Pancreas (tissue), 10 donors: ENCODE measurements at regions not wholly inside any gene's neighbourhood (a gene's known extent, or its start where the extent isn't known, plus 50 kb on each side); places are given as distances from the start of the nearest gene placed in this dataset.

Experiments
- ATAC-seq, 4 donors: fragments of 200-7000 bp; cut with Tn5 transposase; one replicate each; pipeline versions ENCODE4 v1.8.0 to v1.9.1; 2020; ENCODE audit warnings: mild to moderate bottlenecking in 4 of 4, moderate library complexity in 4 of 4
- DNase-seq, 6 donors: peaks; one replicate each; pipeline ENCODE4 v3.0.0-alpha.2; 2020
- FAIRE-seq: peaks from 2 replicates; lab custom pipeline; 2012; peaks lifted over from hg19 to GRCh38; lab: Jason Lieb, UNC
- H3K27ac ChIP-seq, 4 donors: fragments of 200-600 bp; sonication (generic); 1 replicate in 3 of 4; 2 replicates in 1 of 4; pipeline versions ENCODE4 v1.5.0 to v1.8.0; 2020
- H3K27me3 ChIP-seq, 4 donors: fragments of 200-600 bp; one replicate each; pipeline ENCODE4 v1.8.0; 2021
- H3K36me3 ChIP-seq, 3 donors: fragments of 200-600 bp; sonication (generic) in 1 of 3; one replicate each; pipeline versions ENCODE4 v1.5.0 to v1.8.0; 2020 to 2021
- H3K4me1 ChIP-seq, 3 donors: fragments of 200-600 bp; one replicate each; pipeline ENCODE4 v1.8.0; 2021
- H3K4me3 ChIP-seq, 4 donors: fragments of 200-600 bp; sonication (generic) in 2 of 4; one replicate each; pipeline versions ENCODE4 v1.5.0 to v1.8.0; 2020 to 2021
- H3K9me3 ChIP-seq, 4 donors: fragments of 200-600 bp; one replicate each; pipeline ENCODE4 v1.8.0; 2021
- CTCF ChIP-seq, 4 donors: fragments of 200-600 bp; sonication (generic) in 3 of 4; IDR thresholded peaks; one replicate each; pipeline versions ENCODE4 v1.5.0 to v1.8.0; 2021; ENCODE audit warnings: antibody characterized with exemption in 4 of 4
- WGBS, 2 donors: extraction: QIAGEN DNeasy Blood & Tissue Kit; methylation state at CpG; one replicate each; pipeline ENCODE4 v1.1.7; 2013; 5-methylcytosine and 5-hydroxymethylcytosine counted together
- intact Hi-C, 3 donors: fragments of 100-400 bp; cut with DNase I; formaldehyde crosslinking; loops; one replicate each; pipeline versions ENCODE4 v1.11.1 to v1.14.2; 2022
- donor health status: healthy with polysubstance abuse.
- donor health status: DM: no; HTN: no; CAD: no; lungs with moderate emphysema.
- donor health status: DM: no; HTN: no; CAD: no.
- donor health status: control.
- donor health status: control.
- donor health status: Bipolar disorder and iron deficiency.
- donor health status: DM: yes; HTN: yes; CAD: no.
- donor health status: DM: no; HTN: no; CAD: no.
- donor health status: DM: no; HTN: no; CAD: no.
- donor health status: DM: yes; HTN: yes; CAD: no.

- no peak for DNase-seq
- 46 to 48% methylated on average over 1 of the region's 1 CpG for WGBS, 2 donors
Measured at GRCh38 chr10:65377687-65378086, 1548.1 kb upstream of the LRRTM3 start.

GRCh38 chr10:65394502-65395297, 1531.1 kb upstream of the LRRTM3 start:
- Histone ChIP-seq H3K4me3 (no peak overlapping the region), H3K36me3 (no peaks in the 10 kb centered on the region), H3K27ac (no peak overlapping the region), H3K9me3 (no peaks in the 10 kb centered on the region), H3K4me1 (no peaks in the 10 kb centered on the region), H3K27me3 (no peaks in the 10 kb centered on the region)
- FAIRE-seq (no peak), ATAC-seq (peak in 2 of 4 donors; percentile 34 to 36), DNase-seq (no peak)
- intact Hi-C loops: no loop called here
- no peak for TF ChIP-seq CTCF (IDR thresholded peaks at IDR 0.05)
- 8 to 13% methylated on average over 2 of the region's 2 CpGs for WGBS, 2 donors

More at GRCh38 chr10:65377687-65378086, 1548.1 kb upstream of the LRRTM3 start:
- no peaks in the 10 kb centered on the region for H3K4me1 ChIP-seq
- FAIRE-seq: no peak
- H3K4me3 ChIP-seq: no peak overlapping the region
- H3K9me3 ChIP-seq: no peaks in the 10 kb centered on the region
- intact Hi-C loops: no loop called here
- H3K36me3 ChIP-seq: no peaks in the 10 kb centered on the region
- H3K27ac ChIP-seq: no peak overlapping the region
- ATAC-seq: no peak
- H3K27me3 ChIP-seq: no peaks in the 10 kb centered on the region
- no peak for TF ChIP-seq CTCF (IDR thresholded peaks at IDR 0.05)

GRCh38 chr10:65395631-65396030, 1530.2 kb upstream of the LRRTM3 start:
- H3K9me3 ChIP-seq: no peaks in the 10 kb centered on the region
- 84 to 90% methylated on average over 2 of the region's 2 CpGs for WGBS, 2 donors
- TF ChIP-seq CTCF (IDR thresholded peaks at IDR 0.05): no peak
- H3K4me1 ChIP-seq: no peaks in the 10 kb centered on the region
- intact Hi-C loops: no loop called here
- H3K27ac ChIP-seq: no peak overlapping the region
- DNase-seq (no peak), FAIRE-seq (no peak), ATAC-seq (no peak)
- no peaks in the 10 kb centered on the region for H3K36me3 ChIP-seq
- H3K4me3 ChIP-seq: no peak overlapping the region
- H3K27me3 ChIP-seq: no peaks in the 10 kb centered on the region

GRCh38 chr10:65396997-65397396, 1528.8 kb upstream of the LRRTM3 start:
- H3K36me3 ChIP-seq: no peaks in the 10 kb centered on the region
- no peaks in the 10 kb centered on the region for H3K27me3 ChIP-seq
- 71 to 74% methylated on average over 3 of the region's 3 CpGs for WGBS, 2 donors
- no peak overlapping the region for H3K4me3 ChIP-seq
- DNase-seq: no peak
- intact Hi-C loops: no loop called here
- no peak overlapping the region for H3K27ac ChIP-seq
- no peaks in the 10 kb centered on the region for H3K4me1 ChIP-seq
- no peak for TF ChIP-seq CTCF (IDR thresholded peaks at IDR 0.05)
- no peak for FAIRE-seq
- H3K9me3 ChIP-seq: no peaks in the 10 kb centered on the region
- no peak for ATAC-seq

GRCh38 chr10:65408401-65408800, 1517.4 kb upstream of the LRRTM3 start:
- intact Hi-C loops: no loop called here

More at GRCh38 chr10:65408401-65408800, 1517.4 kb upstream of the LRRTM3 start:
- FAIRE-seq (no peak), DNase-seq (no peak), ATAC-seq (no peak)
- 71 to 94% methylated on average over 2 of the region's 2 CpGs for WGBS, 2 donors
- no peaks in the 10 kb centered on the region for H3K27me3 ChIP-seq
- no peak overlapping the region for H3K4me3 ChIP-seq
- no peak overlapping the region for H3K27ac ChIP-seq
- no peaks in the 10 kb centered on the region for H3K9me3 ChIP-seq
- no peaks in the 10 kb centered on the region for H3K36me3 ChIP-seq
- H3K4me1 ChIP-seq: no peaks in the 10 kb centered on the region
- TF ChIP-seq CTCF (IDR thresholded peaks at IDR 0.05): no peak
